ENCODE measurements at regions not wholly inside any gene's neighbourhood (a gene's known extent, or its start where the extent isn't known, plus 50 kb on each side); places are given as distances from the start of the nearest gene placed in this dataset.
"Not testable (repeated sequence)": the region's sequence is repeated elsewhere in the genome, so short reads cannot be mapped to it uniquely, and the experiment has no call there.

DNA sequence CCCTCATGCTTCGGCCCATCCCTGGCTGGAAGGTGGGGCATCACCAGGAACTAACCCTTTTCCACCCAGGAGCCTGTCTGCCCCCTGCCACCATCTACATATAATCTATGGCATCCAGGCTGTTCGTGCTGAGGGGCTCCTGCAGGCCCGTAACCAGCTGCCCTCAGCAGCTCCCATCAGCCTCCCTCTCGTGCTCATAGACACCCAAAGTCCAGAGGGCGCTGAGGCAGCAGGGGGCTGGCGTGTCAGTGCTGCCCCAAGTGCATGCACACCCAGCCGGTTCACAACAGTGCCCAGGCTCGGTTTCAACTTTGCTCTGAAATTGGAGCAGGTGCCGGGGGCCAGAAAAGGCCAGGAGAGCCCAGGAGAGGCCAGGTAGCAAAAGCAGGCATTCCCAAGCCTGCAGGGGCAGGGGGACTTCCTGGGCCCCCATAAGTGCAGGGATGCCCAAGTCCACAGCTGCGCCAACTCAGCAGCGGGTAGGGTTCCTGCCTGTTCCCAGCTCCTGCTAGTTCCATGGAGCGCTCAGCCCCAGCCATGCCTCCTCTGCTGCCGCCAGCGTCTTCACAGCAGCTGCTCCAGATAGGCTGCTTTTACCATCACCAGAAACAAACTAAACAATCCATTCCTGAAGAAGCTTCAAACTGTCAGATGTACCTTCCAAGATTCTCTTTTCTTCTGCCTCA, 558.2 kb upstream of the GNPDA2 start:
- in situ Hi-C loops (cut with HindIII; ENCODE audit: low sequenced_read_pairs), result no loop called here
- TF ChIP-seq, protein P1, sequence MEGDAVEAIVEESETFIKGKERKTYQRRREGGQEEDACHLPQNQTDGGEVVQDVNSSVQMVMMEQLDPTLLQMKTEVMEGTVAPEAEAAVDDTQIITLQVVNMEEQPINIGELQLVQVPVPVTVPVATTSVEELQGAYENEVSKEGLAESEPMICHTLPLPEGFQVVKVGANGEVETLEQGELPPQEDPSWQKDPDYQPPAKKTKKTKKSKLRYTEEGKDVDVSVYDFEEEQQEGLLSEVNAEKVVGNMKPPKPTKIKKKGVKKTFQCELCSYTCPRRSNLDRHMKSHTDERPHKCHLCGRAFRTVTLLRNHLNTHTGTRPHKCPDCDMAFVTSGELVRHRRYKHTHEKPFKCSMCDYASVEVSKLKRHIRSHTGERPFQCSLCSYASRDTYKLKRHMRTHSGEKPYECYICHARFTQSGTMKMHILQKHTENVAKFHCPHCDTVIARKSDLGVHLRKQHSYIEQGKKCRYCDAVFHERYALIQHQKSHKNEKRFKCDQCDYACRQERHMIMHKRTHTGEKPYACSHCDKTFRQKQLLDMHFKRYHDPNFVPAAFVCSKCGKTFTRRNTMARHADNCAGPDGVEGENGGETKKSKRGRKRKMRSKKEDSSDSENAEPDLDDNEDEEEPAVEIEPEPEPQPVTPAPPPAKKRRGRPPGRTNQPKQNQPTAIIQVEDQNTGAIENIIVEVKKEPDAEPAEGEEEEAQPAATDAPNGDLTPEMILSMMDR (IDR thresholded peaks at IDR 0.05; ENCODE audit: low read depth, low read length), result no peak
- DNase-seq (ENCODE audit: low read depth, low spot score), result no peak
- H3K4me3 ChIP-seq (ENCODE audit: low read depth, low read length), result no peak overlapping the region

DNA sequence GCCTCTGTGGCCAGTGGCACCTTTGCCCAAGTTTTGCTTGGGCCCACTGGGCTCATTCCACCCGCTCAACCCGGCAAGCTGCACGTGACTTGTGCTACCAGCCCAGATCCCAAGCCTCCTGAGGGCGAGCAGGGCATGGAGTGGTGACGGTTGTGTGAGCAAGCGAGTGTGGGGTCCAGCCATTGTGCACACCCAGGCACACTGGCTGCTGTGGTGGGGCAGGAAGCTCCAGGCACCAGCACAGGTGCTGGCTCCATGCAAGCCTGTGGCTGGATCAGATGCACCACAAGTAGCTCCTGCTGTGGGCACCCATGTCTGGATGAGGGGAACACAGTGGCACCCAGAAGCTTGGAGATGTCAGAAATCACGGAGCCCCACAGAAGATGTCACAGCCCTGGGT, 557.0 kb upstream of the GNPDA2 start:
- no peak overlapping the region for H3K4me3 ChIP-seq (ENCODE audit: low read depth, low read length)
- in situ Hi-C loops (cut with HindIII; ENCODE audit: low sequenced_read_pairs), result no loop called here
- TF ChIP-seq, protein P1 (IDR thresholded peaks at IDR 0.05; ENCODE audit: low read depth, low read length), result no peak
- DNase-seq (ENCODE audit: low read depth, low spot score), result no peak

DNA sequence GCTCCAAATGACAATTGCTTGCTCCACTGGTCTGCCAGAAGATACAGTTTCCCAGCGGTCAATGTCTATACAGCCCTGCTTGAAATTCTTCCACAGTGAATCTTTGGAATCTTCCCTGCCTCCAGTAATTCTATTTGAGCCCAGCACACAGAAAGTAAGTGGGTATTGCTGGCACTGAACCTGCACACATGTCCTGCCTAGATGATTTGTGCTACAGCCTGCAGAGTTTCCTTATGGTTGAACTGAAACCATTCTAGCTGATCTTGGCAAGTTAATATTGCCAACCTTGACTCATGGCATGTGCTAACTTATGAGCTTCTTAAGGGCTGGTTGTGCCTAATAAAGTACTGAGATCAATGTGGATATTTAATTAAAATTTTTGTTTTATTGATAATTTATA, 553.8 kb upstream of the GNPDA2 start:
- no peak for DNase-seq (ENCODE audit: low read depth, low spot score)
- TF ChIP-seq, protein P1 (IDR thresholded peaks at IDR 0.05; ENCODE audit: low read depth, low read length), result no peak
- in situ Hi-C loops (cut with HindIII; ENCODE audit: low sequenced_read_pairs), result no loop called here

DNA sequence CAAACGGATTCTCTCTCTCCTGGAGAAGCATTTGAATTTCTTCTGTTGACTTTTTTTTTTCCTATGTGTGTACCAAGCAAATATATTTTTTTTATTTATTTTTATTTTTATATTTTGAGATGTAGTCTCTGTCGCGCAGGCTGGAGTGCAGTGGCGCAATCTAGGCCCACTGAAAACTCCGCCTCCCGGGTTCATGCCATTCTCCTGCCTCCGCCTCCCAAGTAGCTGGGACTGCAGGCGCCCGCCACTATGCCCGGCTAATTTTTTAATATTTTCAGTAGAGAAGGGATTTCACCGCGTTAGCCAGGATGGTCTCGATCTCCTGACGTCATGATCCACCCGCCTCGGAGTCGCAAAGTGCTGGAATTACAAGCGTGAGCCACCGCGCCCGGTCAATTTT, 549.5 kb upstream of the GNPDA2 start:
- DNase-seq (ENCODE audit: low read depth, low spot score), result no peak
- TF ChIP-seq, protein P1 (IDR thresholded peaks at IDR 0.05; ENCODE audit: low read depth, low read length), result no peak
- H3K4me3 ChIP-seq (ENCODE audit: low read depth, low read length), result no peak overlapping the region
- in situ Hi-C loops (cut with HindIII; ENCODE audit: low sequenced_read_pairs), result no loop called here

More for the DNA sequence above, 553.8 kb upstream of the GNPDA2 start:
- no peak overlapping the region for H3K4me3 ChIP-seq (ENCODE audit: low read depth, low read length)

DNA sequence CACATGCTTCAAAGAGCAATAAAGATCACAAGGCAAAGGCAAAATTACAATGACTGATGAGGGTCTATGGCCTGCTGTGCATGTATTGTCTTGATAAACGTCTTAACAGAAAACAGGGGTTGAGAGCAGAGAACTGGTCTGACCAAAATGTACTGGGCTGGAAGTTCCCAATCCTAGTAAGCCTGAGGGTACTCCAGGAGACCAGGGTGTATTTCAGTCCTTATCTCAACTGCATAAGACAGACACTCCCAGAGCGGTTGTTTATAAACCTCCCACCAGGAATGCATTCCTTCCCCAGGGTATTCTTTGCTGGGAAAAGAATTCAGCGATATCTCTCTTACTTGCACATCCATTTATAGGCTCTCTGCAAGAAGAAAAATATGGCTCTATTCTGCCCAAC, 521.8 kb upstream of the GNPDA2 start:
- in situ Hi-C loops (cut with HindIII; ENCODE audit: low sequenced_read_pairs); DNase-seq (ENCODE audit: low read depth, low spot score); H3K4me3 ChIP-seq (ENCODE audit: low read depth, low read length): not testable (repeated sequence)

DNA sequence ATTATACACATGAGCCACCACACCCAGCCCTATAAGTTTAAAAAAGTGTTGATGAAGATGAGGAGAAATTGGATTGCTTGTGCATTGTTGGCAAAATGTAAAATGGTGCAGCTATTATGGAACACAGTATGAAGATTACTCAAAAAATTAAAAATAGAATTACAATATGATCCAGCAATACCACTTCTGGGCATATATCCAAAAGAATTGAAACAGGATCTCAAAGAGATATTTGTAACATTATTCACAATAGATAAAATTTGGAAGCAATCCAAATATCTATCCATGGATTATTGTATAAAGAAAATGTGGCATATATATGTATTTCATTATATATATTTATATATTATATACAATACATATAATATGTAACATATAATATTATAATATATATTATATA, 515.6 kb upstream of the GNPDA2 start:
- H3K4me3 ChIP-seq (ENCODE audit: low read depth, low read length), result no peak overlapping the region
- TF ChIP-seq, protein P1 (IDR thresholded peaks at IDR 0.05; ENCODE audit: low read depth, low read length), result no peak
- peak; percentile 14 for DNase-seq (ENCODE audit: low read depth, low spot score)
- in situ Hi-C loops (cut with HindIII; ENCODE audit: low sequenced_read_pairs), result no loop called here

DNA sequence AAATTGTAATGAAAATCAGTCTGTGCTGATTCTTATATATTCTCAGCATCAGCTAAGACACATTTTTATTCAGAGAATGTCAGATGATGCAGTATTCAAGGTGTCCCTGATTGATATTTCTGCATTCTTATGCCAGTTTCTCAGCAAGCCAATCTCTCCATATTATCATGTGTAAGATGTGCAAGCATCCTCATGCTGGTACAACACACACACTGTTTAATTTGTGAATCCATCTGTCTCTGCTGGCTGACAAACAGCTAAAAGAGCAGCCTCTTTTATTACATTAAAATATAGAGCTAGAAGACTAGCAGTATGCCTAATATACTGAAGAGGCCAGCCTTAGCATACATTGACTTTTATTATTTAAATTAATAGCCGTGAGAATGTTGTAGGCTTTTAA, 502.9 kb upstream of the GNPDA2 start:
- TF ChIP-seq, protein P1 (IDR thresholded peaks at IDR 0.05; ENCODE audit: low read depth, low read length), result no peak
- DNase-seq (ENCODE audit: low read depth, low spot score), result no peak
- in situ Hi-C loops (cut with HindIII; ENCODE audit: low sequenced_read_pairs), result no loop called here
- H3K4me3 ChIP-seq (ENCODE audit: low read depth, low read length), result no peak overlapping the region
